SK-N-SH (cell line): ENCODE measurements at regions not wholly inside any gene's neighbourhood (a gene's known extent, or its start where the extent isn't known, plus 50 kb on each side); places are given as distances from the start of the nearest gene placed in this dataset.

Experiments
- CTCF ChIA-PET: fragments of 300-600, 350-600 bp; formaldehyde crosslinking; extraction: SDS; loops from one replicate; lab custom pipeline; 2021; lab: Yijun Ruan, JAX
- POLR2A ChIA-PET: fragments of 350-600 bp; sonication (Branson Sonifier 250); formaldehyde crosslinking; extraction: SDS; loops from one replicate; lab custom pipeline; 2020; ENCODE audit warnings: antibody characterized with exemption, inconsistent platforms; lab: Yijun Ruan, JAX
- DNase-seq: peaks from one replicate; pipeline ENCODE4 v3.0.0; 2012
- H2AFZ ChIP-seq: fragments of 200-600 bp; sonication (generic); 2 replicates; pipeline ENCODE4 v1.8.1; 2016; ENCODE audit warnings: antibody characterized with exemption, mild to moderate bottlenecking, low read depth
- H3F3A ChIP-seq: fragments of 200-600 bp; sonication (generic); replicated peaks from 2 replicates; pipeline ENCODE3; 2016; ENCODE audit warnings: antibody characterized with exemption, mild to moderate bottlenecking; ENCODE audit not compliant: insufficient read depth
- H3K27ac ChIP-seq, 2 experiments: fragments of 200-500 bp in 1 of 2; fragments of 200-600 bp in 1 of 2; sonication (Bioruptor generic) in 1 of 2; sonication (generic), shearing (Covaris generic) in 1 of 2; 2 replicates each; pipeline versions ENCODE4 v1.5.1 to v1.6.1; 2014 to 2016; ENCODE audit warnings: low read depth in 2 of 2, inconsistent platforms in 1 of 2, low read length in 1 of 2, mild to moderate bottlenecking in 1 of 2, mixed read lengths in 1 of 2
- H3K27me3 ChIP-seq: fragments of 200-600 bp; sonication (generic), shearing (Covaris generic); 2 replicates; pipeline ENCODE4 v1.6.1; 2016; ENCODE audit warnings: mixed run types; ENCODE audit not compliant: insufficient read depth
- H3K36me3 ChIP-seq, 2 experiments: fragments of 200-500 bp in 1 of 2; fragments of 200-600 bp in 1 of 2; sonication (Bioruptor generic) in 1 of 2; sonication (generic) in 1 of 2; replicated peaks in 1 of 2; 2 replicates each; pipeline versions ENCODE3 to v1.5.1; 2014 to 2016; ENCODE audit warnings: low read length in 1 of 2, mild to moderate bottlenecking in 1 of 2; ENCODE audit not compliant: insufficient read depth in 2 of 2, control insufficient read depth in 1 of 2
- H3K4me1 ChIP-seq, 2 experiments: fragments of 200-500 bp in 1 of 2; fragments of 200-600 bp in 1 of 2; sonication (Bioruptor generic) in 1 of 2; sonication (generic), shearing (Covaris generic) in 1 of 2; 2 replicates each; pipeline versions ENCODE4 v1.5.1 to v1.6.1; 2014 to 2016; ENCODE audit warnings: low read depth in 1 of 2, low read length in 1 of 2, mixed run types in 1 of 2; ENCODE audit not compliant: insufficient read depth in 2 of 2, control insufficient read depth in 1 of 2
- H3K4me2 ChIP-seq: fragments of 200-600 bp; sonication (generic), shearing (Covaris generic); 2 replicates; pipeline ENCODE4 v1.6.1; 2017; ENCODE audit warnings: mixed run types
- H3K4me3 ChIP-seq, 2 experiments: fragments of 200-500 bp in 1 of 2; fragments of 200-600 bp in 1 of 2; sonication (Bioruptor generic) in 1 of 2; sonication (generic), shearing (Covaris generic) in 1 of 2; 2 replicates each; pipeline versions ENCODE4 v1.5.1 to v1.8.1; 2014 to 2016; ENCODE audit warnings: low read depth in 2 of 2, inconsistent platforms in 1 of 2, low read length in 1 of 2, mild to moderate bottlenecking in 1 of 2, mixed read lengths in 1 of 2, moderate library complexity in 1 of 2
- H3K79me2 ChIP-seq: fragments of 200-600 bp; sonication (generic); 2 replicates; pipeline ENCODE4 v1.8.1; 2017; ENCODE audit warnings: mild to moderate bottlenecking; ENCODE audit not compliant: insufficient read depth
- H3K9ac ChIP-seq: fragments of 200-600 bp; sonication (generic); 2 replicates; pipeline ENCODE4 v1.6.1; 2017; ENCODE audit warnings: mixed run types
- H3K9me2 ChIP-seq: fragments of 200-600 bp; sonication (generic); 2 replicates; pipeline ENCODE4 v1.6.1; 2017; ENCODE audit warnings: mixed run types
- H3K9me3 ChIP-seq: fragments of 200-600 bp; sonication (generic); 2 replicates; pipeline ENCODE4 v1.6.1; 2017; ENCODE audit warnings: mixed run types, mild to moderate bottlenecking, moderate library complexity
- H4K20me1 ChIP-seq: fragments of 200-600 bp; sonication (generic); 2 replicates; pipeline ENCODE4 v1.6.1; 2017; ENCODE audit warnings: mild to moderate bottlenecking, mixed run types; ENCODE audit not compliant: insufficient read depth
- CTCF ChIP-seq: fragments of 200-600 bp; sonication (generic); IDR thresholded peaks from 2 replicates; pipeline ENCODE4 v1.6.1; 2017; ENCODE audit warnings: antibody characterized with exemption, mild to moderate bottlenecking, moderate library complexity
- EP300 ChIP-seq, 2 experiments: IDR thresholded peaks; 2 replicates each; pipeline versions ENCODE4 v1.4.0 to v1.6.1; 2012; ENCODE audit warnings: borderline replicate concordance in 1 of 2, low read depth in 1 of 2, low read length in 1 of 2
- FOSL2 ChIP-seq: IDR thresholded peaks from 2 replicates; pipeline ENCODE4 v1.4.0; 2012; ENCODE audit warnings: low read depth, mild to moderate bottlenecking, moderate library complexity, borderline replicate concordance
- GATA2 ChIP-seq: sonication (generic); formaldehyde crosslinking; IDR thresholded peaks from 2 replicates; pipeline ENCODE4 v1.5.0; 2020; ENCODE audit warnings: mild to moderate bottlenecking, missing genetic modification reagents
- IRF3 ChIP-seq: fragments of 150-350 bp; IDR thresholded peaks from 2 replicates; pipeline ENCODE4 v1.6.1; 2016; ENCODE audit warnings: mild to moderate bottlenecking, low read depth, low read length
- JUND ChIP-seq: IDR thresholded peaks from 2 replicates; pipeline ENCODE4 v1.4.0; 2012
- MAX ChIP-seq: IDR thresholded peaks from 2 replicates; pipeline ENCODE4 v1.4.0; 2012; ENCODE audit warnings: low read depth
- MXI1 ChIP-seq: IDR thresholded peaks from 2 replicates; pipeline ENCODE4 v1.6.1; 2012; ENCODE audit warnings: mild to moderate bottlenecking, low read depth, low read length, improper control_type of control experiment
- NFIC ChIP-seq: IDR thresholded peaks from 2 replicates; pipeline ENCODE4 v1.4.0; 2012; ENCODE audit warnings: borderline replicate concordance
- POLR2AphosphoS5 ChIP-seq: IDR thresholded peaks from 2 replicates; pipeline ENCODE4 v1.6.1; 2012; ENCODE audit warnings: low read depth, low read length
- RAD21 ChIP-seq: IDR thresholded peaks from 2 replicates; pipeline ENCODE4 v1.6.1; 2012; ENCODE audit warnings: mild to moderate bottlenecking, low read length
- REST ChIP-seq: IDR thresholded peaks from 2 replicates; pipeline ENCODE4 v1.6.1; 2012; ENCODE audit warnings: mild to moderate bottlenecking, low read depth, low read length, moderate library complexity
- RFX5 ChIP-seq: IDR thresholded peaks from 2 replicates; pipeline ENCODE4 v1.6.1; 2012; ENCODE audit warnings: mild to moderate bottlenecking, improper control_type of control experiment, low read length
- RXRA ChIP-seq: IDR thresholded peaks from 2 replicates; pipeline ENCODE4 v1.4.0; 2012; ENCODE audit warnings: low read depth, mild to moderate bottlenecking, borderline replicate concordance
- SMC3 ChIP-seq: IDR thresholded peaks from 2 replicates; pipeline ENCODE4 v1.6.1; 2012; ENCODE audit warnings: low read depth, low read length, improper control_type of control experiment
- TAF1 ChIP-seq: IDR thresholded peaks from 2 replicates; pipeline ENCODE4 v1.6.1; 2012; ENCODE audit warnings: low read depth, mild to moderate bottlenecking, low read length, moderate library complexity, borderline replicate concordance
- TCF12 ChIP-seq: IDR thresholded peaks from 2 replicates; pipeline ENCODE4 v1.4.0; 2012
- TEAD4 ChIP-seq: IDR thresholded peaks from 2 replicates; pipeline ENCODE4 v1.4.0; 2012; ENCODE audit warnings: mild to moderate bottlenecking, borderline replicate concordance; ENCODE audit not compliant: insufficient read depth
- USF1 ChIP-seq: IDR thresholded peaks from 2 replicates; pipeline ENCODE4 v1.4.0; 2012; ENCODE audit warnings: low read depth, borderline replicate concordance
- USF2 ChIP-seq: fragments of 150-350 bp; IDR thresholded peaks from 2 replicates; pipeline ENCODE4 v1.6.1; 2017; ENCODE audit warnings: antibody characterized with exemption, low read length, low read depth, borderline replicate concordance
- YY1 ChIP-seq: IDR thresholded peaks from 2 replicates; pipeline ENCODE4 v1.4.0; 2012; ENCODE audit warnings: low read depth, mild to moderate bottlenecking
- WGBS: methylation state at CpG from one replicate; pipeline ENCODE4 v1.1.6; 2017; ENCODE audit warnings: low lambda C conversion rate; 5-methylcytosine and 5-hydroxymethylcytosine counted together

GRCh38 chr2:18200771-18201170 lies 322.3 kb downstream of the KCNS3 start:
- DNase-seq = no peak
- Histone ChIP-seq H3K9me3 (no peaks in the 10 kb centered on the region), H3K27me3 (no peaks in the 10 kb centered on the region), H3K4me1 (no peaks in the 10 kb centered on the region), H3F3A (no peaks in the 10 kb centered on the region), H3K4me3 (no peak overlapping the region), H3K9me2 (no peaks in the 10 kb centered on the region), H4K20me1 (no peaks in the 10 kb centered on the region), H2AFZ (no peak overlapping the region), H3K79me2 (no peaks in the 10 kb centered on the region), H3K27ac (no peak overlapping the region), H3K9ac (no peak overlapping the region), H3K4me2 (no peak overlapping the region)
- CTCF ChIA-PET = no interaction called here
- POLR2A ChIA-PET = no interaction called here
- 63% methylated on average over 1 of the region's 1 CpG for WGBS
- no peak for TF ChIP-seq EP300 (IDR thresholded peaks at IDR 0.05; ENCODE audit: borderline replicate concordance in 1 of 2, low read depth in 1 of 2, low read length in 1 of 2)
- no peak for TF ChIP-seq POLR2AphosphoS5
- no peak for TF ChIP-seq RAD21
- TF ChIP-seq TCF12 = no peak
- no peak for TF ChIP-seq TAF1
- TF ChIP-seq YY1 = no peak
- TF ChIP-seq, all 33 proteins: peak for 0
- H3K36me3 ChIP-seq = no peaks in the 10 kb centered on the region

GRCh38 chr2:18198677-18199076 lies 320.2 kb downstream of the KCNS3 start:
- Histone ChIP-seq H4K20me1 (no peaks in the 10 kb centered on the region), H3F3A (no peaks in the 10 kb centered on the region), H3K36me3 (no peaks in the 10 kb centered on the region), H3K4me1 (no peaks in the 10 kb centered on the region), H3K27ac (no peak overlapping the region), H3K9me3 (no peaks in the 10 kb centered on the region), H3K9me2 (no peaks in the 10 kb centered on the region), H3K79me2 (no peaks in the 10 kb centered on the region), H3K9ac (no peak overlapping the region), H3K27me3 (no peaks in the 10 kb centered on the region), H2AFZ (no peak overlapping the region), H3K4me2 (no peak overlapping the region), H3K4me3 (no peak overlapping the region)
- no peak for DNase-seq
- 30% methylated on average over 2 of the region's 2 CpGs for WGBS
- ChIA-PET CTCF (interaction anchor here (1.2 to 1.6 kb wide), 4 partner anchors 9 to 21 kb away, joined by 3 to 5 read pairs (median 4); no protein-coding TSS in a partner anchor), POLR2A (no interaction called here)
- TF ChIP-seq RXRA (no peak), MAX (no peak), YY1 (no peak), CTCF (no peak), JUND (no peak), TAF1 (no peak), USF2 (no peak), NFIC (no peak), USF1 (no peak), GATA2 (CRISPR knock-in tag) (no peak), MXI1 (no peak), RFX5 (no peak), REST (no peak), SMC3 (no peak), FOSL2 (no peak), IRF3 (no peak), TEAD4 (no peak), TCF12 (no peak)
